Dedifferentiated amniotic fluid mesenchymal stem cell (primary cell): ENCODE measurements at regions not wholly inside any gene's neighbourhood (a gene's known extent, or its start where the extent isn't known, plus 50 kb on each side); places are given as distances from the start of the nearest gene placed in this dataset.

ENCODE experiments used
- DNase-seq: peaks from one replicate; pipeline ENCODE4 v3.0.0-alpha.2; 2016; ENCODE audit errors: extremely low spot score

DNA sequence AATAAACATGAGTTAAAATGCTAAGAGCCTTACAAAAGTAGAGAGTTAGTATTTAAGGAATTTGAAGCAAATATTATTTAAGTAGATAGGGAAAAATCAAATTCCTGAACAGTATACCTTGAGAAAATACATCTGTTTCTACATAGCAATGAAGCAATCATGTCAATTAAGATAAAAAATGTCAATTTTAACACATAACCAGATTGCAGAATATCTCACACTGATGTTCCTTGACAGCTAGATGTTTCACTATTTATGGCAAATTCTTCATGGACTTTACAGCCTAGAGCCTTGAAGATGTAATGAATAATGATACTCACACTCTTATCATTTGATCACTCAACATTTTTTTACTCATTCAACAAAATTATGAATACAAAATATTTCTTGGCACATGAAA, 708.2 kb upstream of the PTPRD start:
- DNase-seq: no peak

DNA sequence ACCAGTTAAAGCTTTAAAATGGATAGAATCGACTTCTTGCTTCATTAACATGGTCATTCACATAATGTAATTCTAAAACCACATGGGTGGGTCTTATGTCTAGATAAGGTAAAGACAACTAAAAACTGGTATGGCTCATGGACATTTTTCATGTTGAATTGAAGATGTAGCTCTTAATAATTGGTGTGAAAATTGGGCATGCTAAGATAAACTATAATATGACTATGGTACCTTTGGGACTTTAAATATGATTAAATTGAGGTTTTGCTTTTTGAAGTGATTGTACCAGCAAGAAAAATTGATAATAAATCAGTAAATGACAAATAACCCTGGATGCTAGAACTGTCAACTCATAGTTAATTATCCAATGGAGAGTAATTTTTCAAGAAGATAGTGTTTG, 710.7 kb upstream of the PTPRD start:
- DNase-seq: no peak

DNA sequence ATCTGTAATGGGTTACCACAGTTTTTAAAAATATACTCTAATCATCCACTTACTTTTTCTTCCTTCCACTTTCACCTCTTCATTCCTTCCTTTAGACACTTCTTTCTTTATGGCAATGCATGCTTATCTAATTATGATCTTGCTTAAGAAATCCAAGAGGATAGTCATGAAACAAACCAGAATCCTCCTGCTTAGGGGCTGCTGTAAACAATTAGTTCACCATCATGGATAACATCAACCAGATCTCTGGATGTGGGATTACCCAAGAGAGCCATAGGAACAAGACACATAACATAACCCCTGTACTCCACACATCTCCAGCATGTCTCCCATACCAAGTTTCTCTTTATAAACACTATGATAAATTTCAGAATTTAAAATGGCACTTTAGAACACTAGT, 713.4 kb upstream of the PTPRD start:
- DNase-seq: no peak

DNA sequence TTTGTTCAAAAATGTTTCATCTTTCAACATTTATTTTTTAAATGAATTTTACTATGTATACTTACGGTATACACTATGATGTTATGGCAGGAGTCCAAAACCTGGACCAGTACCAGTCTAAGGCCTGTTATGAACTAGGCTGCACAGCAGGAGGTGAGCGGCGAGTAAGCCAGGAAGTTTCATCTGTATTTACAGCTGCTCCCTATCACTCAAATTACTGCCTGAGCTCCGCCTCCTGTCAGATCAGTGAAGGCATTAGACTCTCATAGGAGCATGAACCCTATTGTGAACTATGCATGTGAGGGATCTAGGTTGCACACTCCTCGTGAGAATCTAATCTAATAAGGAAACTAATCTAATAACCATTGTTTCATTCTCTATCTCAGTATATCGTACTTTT, 715.5 kb upstream of the PTPRD start:
- no peak for DNase-seq

DNA sequence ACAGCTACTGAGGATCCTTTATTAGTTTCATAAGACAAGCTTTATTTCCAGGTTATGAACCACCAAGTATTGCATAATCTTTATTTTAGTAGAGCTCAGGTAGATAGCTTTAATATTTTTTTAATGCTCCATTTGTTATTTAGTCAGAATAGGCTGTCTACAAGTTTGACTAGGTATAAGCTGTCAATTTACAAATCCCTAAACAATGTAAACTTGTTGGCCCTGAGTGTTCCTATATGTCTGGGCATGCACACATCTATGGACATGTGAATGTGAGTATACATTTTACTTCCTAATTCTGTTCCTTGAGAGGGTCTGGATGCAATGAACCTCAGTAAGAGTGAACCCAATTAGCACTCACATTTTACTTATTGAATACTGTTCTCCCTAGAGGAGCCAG, 722.2 kb upstream of the PTPRD start:
- no peak for DNase-seq

DNA sequence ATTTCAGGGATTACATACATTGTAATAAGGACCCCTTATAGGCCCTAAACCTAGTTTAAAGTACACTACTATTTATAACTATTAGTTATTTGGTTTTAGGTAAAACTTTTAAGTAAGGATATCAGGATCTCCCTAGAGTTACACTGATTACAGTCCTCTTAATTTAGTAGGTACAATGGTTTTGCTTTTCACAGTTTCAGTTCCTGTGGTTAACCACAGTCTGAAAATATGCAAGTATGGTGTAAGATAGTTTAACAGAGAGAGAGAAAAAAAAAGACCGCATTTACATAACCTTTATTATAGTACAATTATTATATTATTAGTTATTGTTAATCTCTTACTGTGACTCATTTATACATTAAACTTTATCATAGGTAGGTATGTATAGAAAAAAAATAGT, 725.3 kb upstream of the PTPRD start:
- DNase-seq: no peak

DNA sequence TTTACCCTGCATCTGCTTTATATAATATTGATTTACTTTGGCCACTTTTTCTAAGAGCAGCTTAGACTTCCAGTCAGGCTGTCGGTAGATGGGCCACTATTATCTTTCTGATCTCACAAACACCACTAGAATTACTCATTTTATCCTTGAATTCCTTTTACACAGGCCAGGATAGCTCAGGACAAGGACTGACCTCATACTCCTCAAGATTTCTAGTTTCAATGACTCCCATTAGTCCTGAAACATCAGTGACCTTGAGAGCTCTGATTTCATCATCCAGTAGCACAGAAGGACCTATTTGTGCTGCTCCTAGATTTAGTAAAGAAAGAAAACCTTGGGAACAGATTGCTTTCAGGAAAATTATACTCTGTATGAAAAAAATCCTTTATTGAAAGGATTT, 727.9 kb upstream of the PTPRD start:
- no peak for DNase-seq

DNA sequence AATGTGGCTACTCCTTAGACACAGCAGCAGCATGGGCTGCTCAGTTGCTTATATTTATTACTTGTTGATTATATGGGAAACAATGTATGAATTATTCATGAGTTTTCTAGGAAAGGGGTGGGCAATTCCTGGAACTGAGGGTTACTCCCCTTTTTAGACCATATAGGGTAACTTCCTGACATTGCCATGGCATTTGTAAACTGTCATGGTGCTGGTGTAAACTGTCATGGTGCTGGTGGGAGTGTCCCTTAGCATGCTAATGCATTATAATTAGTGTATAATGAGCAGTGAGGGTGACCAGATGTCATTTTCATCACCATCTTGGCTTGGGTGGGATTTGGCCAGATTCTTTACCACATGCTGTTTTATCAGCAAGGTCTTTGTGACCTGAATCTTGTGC, 734.6 kb upstream of the PTPRD start:
- DNase-seq: no peak

DNA sequence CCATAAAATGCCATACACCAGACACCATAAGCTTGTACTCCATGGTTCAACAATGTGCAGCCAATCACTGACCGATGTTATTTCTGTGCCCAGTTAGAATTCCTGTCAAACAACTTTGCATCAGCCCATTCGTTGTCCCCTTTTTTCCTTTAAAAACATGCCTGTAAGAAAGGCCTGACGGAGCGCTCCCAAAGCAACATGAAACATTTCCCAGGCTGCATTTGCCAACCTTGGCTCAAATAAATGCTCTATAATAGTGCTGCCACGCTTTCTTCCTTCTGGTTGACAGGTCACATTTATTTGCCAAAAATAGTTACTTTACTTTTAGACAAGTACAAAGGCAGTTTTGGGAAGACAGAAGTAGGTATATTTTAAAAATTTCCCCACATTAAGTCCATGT, 735.6 kb upstream of the PTPRD start:
- no peak for DNase-seq

DNA sequence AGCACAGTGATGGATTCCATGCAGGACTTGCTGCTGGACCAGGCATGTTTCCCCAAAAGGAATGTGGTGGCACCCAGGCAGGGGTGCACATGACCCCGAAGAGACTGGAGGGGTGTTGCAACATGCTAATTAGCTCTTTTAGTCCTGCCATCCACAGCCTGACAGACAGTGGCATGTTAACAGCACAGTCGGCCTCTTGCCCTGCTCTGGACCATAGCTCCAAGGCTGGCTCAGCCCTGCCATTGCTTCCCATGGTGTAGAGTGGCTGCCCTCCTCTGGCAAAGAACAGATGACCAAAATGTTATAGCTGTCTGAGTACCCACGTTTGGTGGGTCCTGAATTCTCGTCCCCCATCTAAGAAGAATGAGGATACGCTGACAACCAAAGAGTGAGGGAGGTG, 736.4 kb upstream of the PTPRD start:
- DNase-seq: no peak

DNA sequence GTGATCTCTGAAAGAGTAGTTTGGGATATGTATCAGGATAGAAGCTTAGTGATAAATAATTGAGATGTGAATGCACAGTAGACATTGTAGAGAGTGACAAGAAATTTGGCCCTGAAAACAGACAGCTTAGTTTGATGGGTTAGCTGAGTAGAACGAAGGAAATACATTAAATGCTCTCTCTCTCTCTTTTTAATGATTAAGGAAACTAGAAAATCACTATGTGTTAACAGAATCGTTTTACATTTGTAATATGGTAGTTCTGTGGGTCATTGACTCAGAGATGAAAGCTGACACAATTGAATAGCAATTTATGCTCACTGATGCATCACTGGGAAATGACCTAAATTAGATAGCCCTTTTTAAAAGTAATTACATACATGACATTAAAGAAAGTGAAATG, 739.8 kb upstream of the PTPRD start:
- no peak for DNase-seq

DNA sequence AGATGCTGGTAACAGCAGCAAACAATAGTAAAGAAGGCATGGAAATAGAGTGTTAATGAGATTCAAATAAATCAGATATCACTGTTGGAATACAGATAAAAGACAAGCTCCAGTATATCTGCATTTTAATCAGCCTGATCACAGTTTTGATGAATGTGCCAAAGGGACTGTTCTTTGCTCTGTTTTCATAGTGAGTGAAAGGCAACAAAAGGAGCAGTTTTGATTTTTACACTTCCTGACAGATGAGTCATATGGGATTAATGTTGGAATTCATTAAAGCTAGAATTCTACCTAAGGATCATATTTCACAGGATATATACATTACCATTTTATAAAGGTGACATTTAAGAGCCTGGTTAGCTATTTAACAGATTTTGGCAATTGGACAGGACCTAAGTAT, 743.3 kb upstream of the PTPRD start:
- no peak for DNase-seq

DNA sequence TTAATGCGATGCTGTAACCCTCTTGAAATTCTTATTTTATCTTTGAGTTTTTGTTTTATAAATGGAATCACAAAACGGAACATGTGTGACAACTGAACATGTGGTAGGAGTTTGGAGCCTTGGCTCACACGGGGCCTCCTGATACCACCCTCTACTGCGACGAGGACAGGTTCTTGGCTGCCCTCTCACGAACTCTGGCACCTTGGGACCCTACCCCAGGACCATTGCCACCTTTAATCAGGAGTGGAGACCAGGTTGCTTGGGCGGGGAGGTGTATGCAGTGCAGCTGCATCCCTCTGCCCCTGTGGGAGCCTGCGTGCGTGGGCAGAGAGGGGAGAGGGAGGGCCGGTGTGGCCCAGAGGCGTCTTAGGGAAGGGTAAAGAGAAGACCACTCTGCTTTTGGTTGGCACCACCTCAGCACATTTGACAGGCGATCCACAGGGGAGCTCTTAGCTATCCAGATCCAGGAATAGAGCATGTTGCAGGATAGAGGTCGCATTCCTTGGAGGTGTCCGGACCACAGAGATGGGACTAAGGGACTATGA, 753.9 kb upstream of the PTPRD start:
- DNase-seq: no peak

DNA sequence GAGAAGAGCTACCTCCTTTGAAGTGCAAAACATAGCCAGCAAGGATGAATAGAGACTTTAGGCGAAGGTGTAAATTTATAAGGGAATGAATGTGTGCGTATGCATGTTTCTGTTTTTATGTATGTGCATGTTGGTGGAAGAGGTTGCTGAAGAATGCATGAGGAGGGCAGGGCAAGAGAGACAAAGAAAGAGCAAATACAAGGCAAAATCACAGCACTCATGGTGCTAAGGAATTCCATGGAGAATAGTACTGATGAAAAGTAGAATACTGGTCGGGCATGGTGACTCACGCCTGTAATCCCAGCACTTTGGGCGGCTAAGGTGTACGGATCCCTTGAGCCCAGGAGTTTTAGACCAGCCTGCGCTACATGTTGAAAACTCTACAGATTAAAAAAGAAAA, 762.1 kb upstream of the PTPRD start:
- DNase-seq: no peak

DNA sequence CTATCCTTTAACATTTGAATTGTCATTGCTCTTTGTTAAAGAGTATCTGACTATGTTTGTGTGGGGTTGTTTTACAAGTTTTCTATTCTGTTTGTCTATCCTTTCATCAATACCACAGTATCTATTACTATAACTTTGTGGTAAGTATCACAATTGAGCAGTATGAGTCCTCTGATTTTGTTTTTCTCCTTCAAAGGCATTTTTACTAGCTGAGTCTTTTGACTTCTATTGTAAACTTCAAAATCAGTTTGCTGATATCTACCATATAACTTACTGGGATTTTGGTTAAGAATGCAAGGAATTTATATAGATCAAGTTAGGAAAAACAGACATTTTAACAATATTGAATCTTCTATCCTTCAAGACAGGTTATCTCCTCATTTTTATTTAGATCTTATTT, 789.8 kb upstream of the PTPRD start:
- no peak for DNase-seq

DNA sequence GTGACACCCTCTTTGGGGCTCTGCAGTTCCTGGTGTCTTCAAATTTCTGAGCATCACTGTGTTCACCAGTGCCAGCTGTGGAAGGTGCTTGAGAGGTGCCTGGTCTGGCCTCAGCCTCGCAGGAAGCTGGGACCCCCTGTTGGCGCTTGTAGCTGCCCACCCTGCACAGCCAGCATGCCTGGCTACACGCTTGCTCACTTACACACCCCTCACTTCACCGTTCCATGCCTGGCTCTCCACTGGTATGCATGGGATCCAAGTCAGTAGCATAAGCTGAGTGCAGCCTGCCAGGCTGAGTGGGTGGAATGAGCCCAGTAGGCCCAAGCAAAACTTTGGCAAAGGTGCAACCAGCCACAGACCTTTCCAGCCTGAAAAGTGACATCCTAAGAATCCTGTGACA, 801.4 kb upstream of the PTPRD start:
- no peak for DNase-seq

DNA sequence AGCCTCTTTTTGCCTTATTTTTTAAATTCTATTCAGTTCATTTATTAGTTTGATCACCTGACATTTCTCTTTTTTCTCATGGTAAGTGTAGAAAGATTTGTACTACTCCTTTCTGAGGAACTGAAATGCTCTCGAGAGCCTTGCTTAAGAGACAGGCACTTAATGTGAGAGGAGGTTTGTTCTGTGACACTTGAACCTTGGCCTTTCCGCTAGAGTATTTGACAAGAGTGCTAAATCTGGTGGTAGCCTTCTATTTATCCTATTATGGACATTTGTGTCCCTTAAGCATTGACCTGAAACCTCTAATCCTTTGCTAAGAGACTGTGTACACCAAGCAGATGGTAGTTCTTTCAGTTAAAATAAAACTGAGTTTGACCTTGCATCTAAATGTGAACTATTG, 805.0 kb upstream of the PTPRD start:
- no peak for DNase-seq

DNA sequence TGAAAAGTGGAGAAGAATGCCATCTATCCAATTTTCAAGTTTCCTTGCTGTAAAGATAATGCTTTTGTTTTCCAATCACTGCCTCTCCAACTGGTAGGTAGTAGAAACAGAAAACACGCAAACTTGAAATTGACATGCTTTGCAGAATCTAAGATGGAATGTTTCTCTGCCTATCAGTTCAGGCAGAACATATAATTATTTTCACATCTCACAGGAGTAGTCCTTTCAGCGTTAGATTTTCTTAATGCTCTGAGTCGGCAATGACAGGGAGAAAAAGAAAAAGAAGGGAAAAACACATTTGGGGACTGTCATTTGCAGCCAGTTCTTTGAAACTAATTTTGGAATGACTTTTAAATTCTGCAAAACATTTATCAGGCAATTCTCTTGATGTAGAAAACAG, 818.7 kb upstream of the PTPRD start:
- DNase-seq: no peak

DNA sequence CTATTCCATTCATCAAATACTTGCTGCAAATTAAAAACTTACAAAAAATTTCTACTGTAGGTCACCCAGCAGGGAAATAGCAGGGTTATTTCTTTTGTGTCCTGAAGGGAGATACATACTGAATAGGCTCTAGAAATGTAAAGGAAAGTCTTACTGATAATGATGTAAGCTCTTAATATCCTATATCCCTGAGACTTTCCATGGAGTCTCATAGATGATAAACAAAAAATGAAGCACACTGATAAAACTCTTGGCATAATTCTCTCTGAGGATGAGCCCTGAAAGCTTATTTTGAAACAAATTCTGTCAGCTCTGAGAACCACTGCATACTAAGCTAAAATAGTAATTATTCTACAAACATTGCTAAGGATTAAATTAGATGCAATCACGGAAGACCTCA, 819.6 kb upstream of the PTPRD start:
- no peak for DNase-seq

DNA sequence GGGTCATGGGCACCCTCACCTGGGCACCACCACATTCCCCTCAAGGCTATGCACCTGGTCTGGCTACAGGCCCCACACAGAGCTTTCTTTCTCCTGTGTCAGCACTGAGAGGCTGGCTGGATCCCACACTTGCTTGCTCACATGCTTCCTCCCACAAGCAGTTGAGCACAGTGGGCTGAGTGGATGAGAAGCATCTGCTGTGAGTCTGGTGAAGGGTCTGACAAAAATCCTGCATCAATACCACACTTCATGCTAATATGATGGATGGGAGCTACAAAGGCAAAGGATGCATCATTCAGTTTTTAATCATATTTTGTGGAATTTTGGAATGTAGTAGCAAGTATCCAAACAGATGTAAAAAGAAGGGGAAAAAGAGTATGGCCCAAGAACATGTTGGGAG, 830.8 kb upstream of the PTPRD start:
- no peak for DNase-seq

DNA sequence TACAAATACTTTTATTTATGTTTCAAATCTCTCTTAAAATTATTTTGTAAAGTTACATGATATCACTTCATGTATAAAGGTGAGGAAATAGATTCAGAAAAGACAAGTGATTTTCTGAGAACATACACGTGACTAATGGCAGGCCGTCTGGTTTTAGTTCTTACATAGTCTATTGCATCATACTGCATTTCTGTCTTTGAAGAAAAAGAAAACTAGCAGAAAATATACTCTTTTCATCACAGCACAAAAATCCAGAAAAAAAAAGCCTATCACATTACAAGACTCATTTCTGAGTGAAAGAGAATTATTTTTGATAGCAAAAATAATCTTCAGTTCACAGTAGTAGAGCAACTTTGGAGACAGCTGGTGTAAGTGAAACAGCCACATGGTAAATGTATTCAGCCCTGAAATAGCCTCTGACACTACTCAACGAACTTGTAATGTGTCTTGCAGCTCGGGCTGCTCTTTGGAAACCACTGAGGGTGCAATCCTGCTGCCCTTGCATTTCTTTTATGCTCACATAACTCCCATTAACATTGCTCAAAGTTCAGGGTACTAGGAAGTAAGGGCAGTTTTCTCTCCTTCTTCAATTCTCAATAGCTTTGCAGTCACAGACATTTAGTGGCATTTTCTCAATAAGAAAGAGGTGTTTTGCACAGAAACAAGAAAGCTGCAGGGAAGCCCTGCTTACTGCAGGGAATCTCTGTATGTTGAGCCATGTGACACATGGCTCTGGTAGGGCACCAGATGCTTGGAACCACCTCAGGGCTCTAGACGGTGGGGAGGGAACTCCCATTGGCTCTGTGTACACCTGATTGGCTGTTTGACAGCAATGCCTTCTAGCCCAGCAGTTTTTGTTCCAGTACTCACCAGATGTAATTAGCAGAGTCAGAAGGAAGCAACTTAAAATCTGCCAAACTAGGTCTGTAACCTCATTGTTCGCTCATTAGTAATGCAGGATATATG, 845.3 kb upstream of the PTPRD start:
- DNase-seq: no peak

DNA sequence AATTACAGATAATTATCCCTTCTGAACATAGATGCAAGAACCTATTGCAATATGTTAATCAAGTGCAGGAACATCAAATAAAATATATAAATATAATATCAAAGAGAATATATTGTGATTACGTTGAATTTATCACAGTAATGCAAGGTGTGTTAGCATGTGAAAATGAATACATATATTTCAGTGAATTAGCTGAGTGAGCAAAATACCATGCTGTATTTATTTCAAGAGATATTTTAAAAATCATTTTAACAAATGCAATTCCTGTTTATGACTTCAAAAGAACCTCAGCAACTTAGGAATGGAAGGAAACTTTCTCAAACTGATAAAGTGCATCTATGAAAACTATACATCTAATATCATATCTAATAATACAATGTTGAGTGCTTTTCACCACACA, 856.9 kb upstream of the PTPRD start:
- DNase-seq: no peak

DNA sequence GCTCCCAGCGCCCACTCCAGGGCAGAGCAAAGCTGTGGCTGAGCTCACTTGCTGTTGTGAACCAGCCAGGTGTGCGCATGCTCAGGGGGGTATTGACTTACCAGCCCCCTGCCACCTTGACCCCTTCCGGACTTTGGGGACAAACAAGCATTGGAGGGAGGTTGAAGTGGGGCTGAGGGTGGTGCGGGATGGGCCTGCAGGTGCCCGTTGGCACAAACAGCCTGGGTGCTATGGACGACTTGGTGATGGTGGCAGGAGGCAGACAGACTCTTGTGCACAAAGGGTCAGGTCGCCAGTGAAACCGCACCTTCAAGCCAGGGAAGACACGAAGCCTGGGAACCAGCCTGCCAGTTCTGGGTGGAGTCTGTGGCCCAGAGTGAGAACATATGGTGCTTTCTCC, 858.5 kb upstream of the PTPRD start:
- no peak for DNase-seq

DNA sequence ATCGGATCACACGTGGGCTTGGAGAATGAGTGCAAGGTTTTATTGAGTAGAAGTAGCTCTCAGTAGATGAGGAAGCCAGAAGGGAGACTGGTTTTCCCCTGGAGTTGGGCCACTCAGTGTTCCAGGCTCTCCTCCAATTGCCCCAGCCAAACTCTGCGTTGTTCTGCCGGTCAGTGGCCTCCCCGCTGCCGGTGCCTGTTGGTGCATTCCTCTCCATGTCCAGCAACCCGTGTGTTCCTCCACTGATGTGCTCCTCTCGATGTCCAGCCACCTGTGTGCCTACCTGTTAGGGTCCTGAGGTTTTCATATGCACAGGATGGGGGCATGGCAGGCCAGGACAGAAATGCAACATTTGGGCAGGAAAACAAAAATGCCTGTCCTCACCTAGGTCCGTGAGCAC, 888.0 kb upstream of the PTPRD start:
- DNase-seq: no peak
